Activated CD4-positive, alpha-beta T cell treated with anti-CD3 and anti-CD28 coated beads, Interleukin-2, amount 10 ng/mL, durations not matched to agents 7 days and 5 days (primary cell): ENCODE measurements at regions not wholly inside any gene's neighbourhood (a gene's known extent, or its start where the extent isn't known, plus 50 kb on each side); places are given as distances from the start of the nearest gene placed in this dataset.
"Not testable (repeated sequence)": the region's sequence is repeated elsewhere in the genome, so short reads cannot be mapped to it uniquely, and the experiment has no call there.

Experiments
- CTCF ChIA-PET: fragments of 350-600 bp; sonication (Branson Sonifier 250); formaldehyde crosslinking; loops from one replicate; lab custom pipeline; 2021; ENCODE audit warnings: antibody characterized with exemption; lab: Charles Lee
- POLR2A ChIA-PET: fragments of 350-600 bp; sonication (Branson Sonifier 250); formaldehyde crosslinking; loops from one replicate; lab custom pipeline; 2021; ENCODE audit warnings: antibody characterized with exemption; lab: Charles Lee
- DNase-seq: peaks from one replicate; pipeline ENCODE4 v3.0.0-alpha.2; 2020
- H3K27ac Mint-ChIP-seq: one replicate; pipeline ENCODE4 v1.8.0; 2021; ENCODE audit warnings: mild to moderate bottlenecking, moderate library complexity, mixed read lengths
- H3K27me3 Mint-ChIP-seq: one replicate; pipeline ENCODE4 v1.8.0; 2021; ENCODE audit warnings: mixed read lengths
- H3K36me3 Mint-ChIP-seq: one replicate; pipeline ENCODE4 v1.8.0; 2021; ENCODE audit warnings: low read depth, mixed read lengths
- H3K4me1 Mint-ChIP-seq: one replicate; pipeline ENCODE4 v1.8.0; 2021; ENCODE audit warnings: mixed read lengths
- H3K4me3 Mint-ChIP-seq: one replicate; pipeline ENCODE4 v1.8.0; 2021; ENCODE audit warnings: mild to moderate bottlenecking, moderate library complexity, mixed read lengths
- H3K9me3 Mint-ChIP-seq: one replicate; pipeline ENCODE4 v1.8.0; 2021; ENCODE audit warnings: mixed read lengths

DNA sequence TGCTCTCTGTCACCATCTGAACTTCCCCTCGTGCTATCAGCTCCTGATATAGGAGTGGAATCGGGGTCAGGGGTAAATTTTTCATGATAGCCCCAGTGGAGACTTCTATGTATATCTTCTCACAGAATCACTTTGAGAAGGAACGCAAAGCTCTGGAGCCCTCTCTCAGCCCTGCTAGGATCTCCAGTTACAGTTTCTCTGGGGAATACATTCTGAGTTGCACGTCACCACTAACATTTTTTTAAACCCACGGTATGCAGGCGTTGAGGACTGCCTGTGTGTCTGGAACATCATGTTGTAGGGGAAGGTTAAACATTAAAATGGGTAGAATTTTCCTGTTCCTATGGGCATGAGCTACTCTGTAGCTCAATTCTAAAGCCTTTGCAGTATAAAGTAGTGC lies 116.4 kb upstream of the FAM78B start:
- ChIA-PET POLR2A (no interaction called here), CTCF (no interaction called here)
- Mint-ChIP-seq H3K9me3 (no peaks in the 10 kb centered on the region), H3K27me3 (no peaks in the 10 kb centered on the region), H3K36me3 (no peaks in the 10 kb centered on the region), H3K27ac (no peak overlapping the region), H3K4me3 (no peak overlapping the region), H3K4me1 (no peaks in the 10 kb centered on the region)
- DNase-seq = no peak

DNA sequence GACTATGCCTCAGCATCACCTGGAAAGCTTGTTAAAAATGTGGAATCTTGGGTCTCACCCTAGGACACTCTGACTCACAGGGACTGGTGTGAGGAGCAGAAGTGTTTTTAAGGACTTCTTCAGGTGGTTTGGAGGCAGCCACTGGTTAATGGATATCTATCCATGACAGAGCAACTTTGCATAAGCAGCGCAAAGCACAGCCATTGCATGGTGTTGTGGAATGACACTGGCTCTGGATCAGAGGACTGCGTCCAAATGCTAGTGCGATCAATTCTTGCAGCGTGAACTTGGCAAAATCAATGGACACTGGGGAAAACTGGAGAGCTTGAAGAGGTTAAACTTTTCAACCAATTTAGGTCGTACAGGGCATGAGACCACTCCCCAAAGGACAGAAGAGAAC lies 116.8 kb upstream of the FAM78B start:
- no peak for DNase-seq
- H3K27ac Mint-ChIP-seq = no peak overlapping the region

DNA sequence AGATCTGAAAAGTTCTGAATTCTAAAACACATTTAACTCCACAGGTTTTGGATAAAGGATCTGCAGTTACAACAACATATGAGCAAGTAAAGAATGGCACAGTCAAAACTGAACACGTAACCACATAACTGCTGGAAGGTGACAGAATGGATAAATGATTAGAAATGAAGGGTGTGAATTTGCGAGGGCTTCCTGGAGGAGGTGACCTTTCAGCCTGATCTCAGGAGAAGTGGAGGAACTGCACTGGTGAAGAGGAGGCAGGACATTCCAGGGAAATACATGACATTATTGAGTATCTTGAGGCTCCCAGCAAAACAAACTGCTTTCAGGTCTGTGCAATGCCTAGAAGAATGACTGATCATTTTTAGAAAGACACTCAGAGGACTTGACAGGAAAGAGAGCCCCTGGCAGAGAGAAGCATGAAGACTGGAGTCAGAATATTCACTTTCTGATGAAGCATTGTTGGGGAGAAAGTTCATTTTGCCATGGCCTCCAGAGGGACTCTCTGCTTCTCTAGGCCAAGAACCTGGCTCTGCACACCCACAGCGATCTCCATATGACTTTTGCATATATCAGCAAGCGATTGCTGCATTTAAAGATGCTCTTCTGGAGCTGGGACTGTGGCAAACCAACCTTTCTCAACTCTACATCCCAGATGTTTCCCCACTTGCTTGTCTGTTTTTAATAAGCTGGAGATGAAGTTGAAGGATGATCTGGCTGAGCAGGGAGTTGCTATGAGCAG lies 122.7 kb upstream of the FAM78B start:
- DNase-seq = no peak
- peaks cover 1% of the 10 kb centered on the region for H3K27me3 Mint-ChIP-seq
- POLR2A ChIA-PET = no interaction called here
- CTCF ChIA-PET = interaction anchor here (0.5 kb wide), 1 partner anchor 155 kb away, joined by 3 read pairs; no protein-coding TSS in a partner anchor
- no peak overlapping the region for H3K27ac Mint-ChIP-seq
- H3K4me1 Mint-ChIP-seq = no peaks in the 10 kb centered on the region
- no peaks in the 10 kb centered on the region for H3K9me3 Mint-ChIP-seq
- H3K36me3 Mint-ChIP-seq = no peaks in the 10 kb centered on the region
- no peak overlapping the region for H3K4me3 Mint-ChIP-seq

More for the DNA sequence above, 116.8 kb upstream of the FAM78B start:
- CTCF ChIA-PET = no interaction called here
- POLR2A ChIA-PET = no interaction called here
- H3K4me1 Mint-ChIP-seq = no peaks in the 10 kb centered on the region
- H3K36me3 Mint-ChIP-seq = no peaks in the 10 kb centered on the region
- no peaks in the 10 kb centered on the region for H3K27me3 Mint-ChIP-seq
- no peak overlapping the region for H3K4me3 Mint-ChIP-seq
- H3K9me3 Mint-ChIP-seq = no peaks in the 10 kb centered on the region

DNA sequence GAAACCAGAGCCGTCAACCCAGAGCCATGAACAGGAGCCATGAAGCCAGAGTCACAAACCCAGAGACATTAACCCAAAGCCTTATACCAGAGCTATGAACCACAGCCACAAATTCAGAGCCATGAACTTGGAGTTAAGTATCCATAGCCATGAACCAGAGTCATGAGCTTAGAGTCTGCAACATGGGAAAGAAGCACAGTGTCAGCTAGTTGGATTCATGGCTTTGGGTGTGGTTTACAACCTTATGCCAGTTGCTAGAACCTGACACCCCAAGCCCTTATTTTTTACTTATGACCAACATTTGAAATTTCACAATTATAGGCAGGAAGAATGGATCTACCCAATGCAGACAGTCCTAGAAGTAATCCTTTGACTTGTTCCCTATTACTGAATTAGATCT lies 128.9 kb upstream of the FAM78B start:
- CTCF ChIA-PET = no interaction called here
- H3K4me1 Mint-ChIP-seq = no peaks in the 10 kb centered on the region
- DNase-seq = no peak
- H3K9me3 Mint-ChIP-seq = no peaks in the 10 kb centered on the region
- peaks cover 1% of the 10 kb centered on the region for H3K27me3 Mint-ChIP-seq
- no peak overlapping the region for H3K4me3 Mint-ChIP-seq
- no peaks in the 10 kb centered on the region for H3K36me3 Mint-ChIP-seq
- no peak overlapping the region for H3K27ac Mint-ChIP-seq
- POLR2A ChIA-PET = no interaction called here

DNA sequence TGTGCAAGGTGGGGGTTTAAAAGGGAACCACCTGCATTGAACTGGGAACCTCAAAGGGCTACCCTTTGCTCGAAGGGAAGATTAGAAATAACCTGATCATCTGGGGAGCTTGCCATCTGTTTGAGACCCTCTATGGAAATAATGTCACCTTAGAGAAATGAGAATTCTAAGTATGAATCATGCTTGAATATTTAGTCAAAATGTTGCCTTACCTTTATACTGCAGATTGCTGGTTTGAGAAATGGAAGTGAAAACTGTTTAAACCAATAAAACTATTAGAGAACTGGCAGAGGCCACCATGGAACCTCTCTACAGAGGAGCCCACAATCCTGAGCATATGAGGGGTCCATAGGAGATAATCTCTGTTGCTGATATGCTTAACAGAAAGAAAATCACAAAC lies 131.2 kb upstream of the FAM78B start:
- no peaks in the 10 kb centered on the region for H3K36me3 Mint-ChIP-seq
- H3K27ac Mint-ChIP-seq = no peak overlapping the region
- ChIA-PET POLR2A (no interaction called here), CTCF (no interaction called here)
- no peak overlapping the region for H3K4me3 Mint-ChIP-seq
- no peaks in the 10 kb centered on the region for H3K27me3 Mint-ChIP-seq
- no peak for DNase-seq
- H3K9me3 Mint-ChIP-seq = no peaks in the 10 kb centered on the region
- H3K4me1 Mint-ChIP-seq = no peaks in the 10 kb centered on the region

DNA sequence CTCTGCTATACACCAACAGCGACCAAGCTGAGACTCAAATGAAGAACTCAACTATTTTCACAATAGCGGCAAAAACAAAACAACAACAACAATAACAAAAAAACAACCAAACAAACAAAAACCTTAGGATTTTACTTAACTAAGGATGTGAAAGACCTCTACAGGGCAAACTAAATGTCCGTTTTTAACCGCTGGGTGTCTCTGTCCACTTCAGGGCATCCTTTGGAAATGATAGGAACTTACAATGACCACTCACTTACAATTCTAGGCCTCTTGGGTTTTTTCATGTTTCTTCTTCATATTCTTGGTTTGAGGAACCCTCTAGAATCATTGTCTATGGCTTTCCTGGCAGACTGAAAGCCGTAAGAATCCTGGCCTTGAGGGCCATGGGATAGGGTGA lies 134.0 kb upstream of the FAM78B start:
- Mint-ChIP-seq H3K9me3 (no peaks in the 10 kb centered on the region), H3K36me3 (no peaks in the 10 kb centered on the region), H3K27ac (no peak overlapping the region), H3K4me3 (no peak overlapping the region), H3K4me1 (no peaks in the 10 kb centered on the region), H3K27me3 (no peaks in the 10 kb centered on the region)
- ChIA-PET POLR2A (no interaction called here), CTCF (no interaction called here)
- no peak for DNase-seq

DNA sequence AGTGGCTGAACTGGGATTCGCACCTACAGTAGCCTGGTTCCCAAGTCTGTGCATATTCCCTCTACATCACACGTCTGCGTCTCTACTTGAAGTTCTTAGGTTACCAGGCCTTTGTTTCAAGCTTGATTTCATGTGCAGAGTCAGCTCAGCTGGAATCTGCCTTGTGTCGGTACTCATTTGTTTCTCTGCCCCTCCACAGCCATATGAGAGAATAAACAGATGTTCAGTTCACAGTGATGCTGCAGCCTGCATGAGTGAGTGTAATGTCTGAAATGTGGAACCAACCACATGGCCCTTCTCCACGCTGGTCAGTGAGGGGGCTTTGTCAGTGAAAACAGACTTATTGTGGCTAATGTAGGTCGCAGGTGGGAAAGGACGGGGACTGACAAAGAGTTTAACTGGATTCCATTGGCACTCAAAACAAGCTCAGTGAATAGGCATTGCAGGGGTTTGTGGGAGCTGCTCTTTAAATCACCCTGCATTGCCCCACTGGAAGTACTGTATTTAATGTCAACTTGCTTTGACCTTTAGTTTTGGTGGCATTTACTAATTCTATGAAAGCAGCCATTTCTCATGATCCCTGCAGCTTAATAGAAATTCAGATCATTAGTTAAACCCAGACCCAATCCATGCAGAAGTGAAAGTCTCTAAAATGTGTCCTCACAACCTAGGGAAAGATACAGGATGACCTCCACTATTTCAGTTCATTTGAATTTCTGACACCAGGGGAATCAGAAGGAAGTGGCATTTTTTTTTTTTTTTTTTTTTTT lies 136.4 kb upstream of the FAM78B start:
- no peak for DNase-seq
- Mint-ChIP-seq H3K36me3 (no peaks in the 10 kb centered on the region), H3K9me3 (no peaks in the 10 kb centered on the region), H3K4me1 (no peaks in the 10 kb centered on the region), H3K27ac (no peak overlapping the region), H3K27me3 (no peaks in the 10 kb centered on the region), H3K4me3 (no peak overlapping the region)
- ChIA-PET POLR2A (no interaction called here), CTCF (interaction anchor here (0.7 kb wide), 1 partner anchor 118 kb away, joined by 4 read pairs; no protein-coding TSS in a partner anchor)

DNA sequence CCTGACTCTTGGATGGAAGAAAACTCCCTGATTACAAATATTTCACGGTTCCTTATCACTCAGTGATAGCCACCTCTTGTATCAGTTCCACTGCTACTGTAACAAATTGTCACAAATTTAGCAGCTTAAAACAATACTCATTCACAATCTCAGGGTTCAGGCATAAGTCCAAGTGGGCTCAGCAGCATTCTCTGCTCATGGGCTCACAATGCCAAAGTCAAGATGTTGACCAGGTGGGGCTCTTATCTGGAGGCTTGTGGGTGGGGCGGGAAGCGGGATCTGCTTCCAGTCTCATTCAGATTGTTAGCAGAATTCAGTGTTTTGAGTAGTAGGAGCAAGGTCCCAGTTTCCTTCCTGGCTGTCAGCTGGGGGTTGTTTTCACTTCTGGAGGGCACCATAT lies 137.3 kb upstream of the FAM78B start:
- ChIA-PET CTCF (no interaction called here), POLR2A (no interaction called here)
- DNase-seq = no peak
- H3K27me3 Mint-ChIP-seq = no peaks in the 10 kb centered on the region
- no peak overlapping the region for H3K4me3 Mint-ChIP-seq
- no peaks in the 10 kb centered on the region for H3K4me1 Mint-ChIP-seq
- no peak overlapping the region for H3K27ac Mint-ChIP-seq
- no peaks in the 10 kb centered on the region for H3K9me3 Mint-ChIP-seq
- no peaks in the 10 kb centered on the region for H3K36me3 Mint-ChIP-seq

DNA sequence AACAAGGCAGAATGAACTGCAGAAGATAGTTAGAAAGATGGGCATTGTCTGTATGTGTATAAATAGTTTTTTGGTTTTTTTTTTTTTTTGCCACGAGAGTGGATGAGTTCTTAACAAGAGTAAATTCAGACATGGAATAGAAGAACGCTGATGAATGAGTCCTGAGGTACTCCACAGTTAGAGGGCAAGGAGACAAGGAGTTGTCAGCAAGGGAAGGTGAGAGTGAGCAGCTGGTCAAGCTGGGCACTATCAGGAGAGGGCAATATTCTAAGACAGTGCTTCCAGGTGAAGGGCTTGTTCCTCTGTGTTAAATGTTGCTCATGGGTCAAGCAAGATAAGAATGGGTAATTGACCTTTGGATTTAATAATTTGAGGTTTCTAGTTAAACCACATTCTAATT lies 138.6 kb upstream of the FAM78B start:
- Mint-ChIP-seq H3K9me3 (no peaks in the 10 kb centered on the region), H3K4me1 (no peaks in the 10 kb centered on the region), H3K27ac (no peak overlapping the region), H3K27me3 (no peaks in the 10 kb centered on the region), H3K36me3 (no peaks in the 10 kb centered on the region), H3K4me3 (no peak overlapping the region)
- ChIA-PET POLR2A (no interaction called here), CTCF (interaction anchor here (0.6 kb wide), 1 partner anchor 191 kb away, joined by 6 read pairs; no protein-coding TSS in a partner anchor)
- no peak for DNase-seq

DNA sequence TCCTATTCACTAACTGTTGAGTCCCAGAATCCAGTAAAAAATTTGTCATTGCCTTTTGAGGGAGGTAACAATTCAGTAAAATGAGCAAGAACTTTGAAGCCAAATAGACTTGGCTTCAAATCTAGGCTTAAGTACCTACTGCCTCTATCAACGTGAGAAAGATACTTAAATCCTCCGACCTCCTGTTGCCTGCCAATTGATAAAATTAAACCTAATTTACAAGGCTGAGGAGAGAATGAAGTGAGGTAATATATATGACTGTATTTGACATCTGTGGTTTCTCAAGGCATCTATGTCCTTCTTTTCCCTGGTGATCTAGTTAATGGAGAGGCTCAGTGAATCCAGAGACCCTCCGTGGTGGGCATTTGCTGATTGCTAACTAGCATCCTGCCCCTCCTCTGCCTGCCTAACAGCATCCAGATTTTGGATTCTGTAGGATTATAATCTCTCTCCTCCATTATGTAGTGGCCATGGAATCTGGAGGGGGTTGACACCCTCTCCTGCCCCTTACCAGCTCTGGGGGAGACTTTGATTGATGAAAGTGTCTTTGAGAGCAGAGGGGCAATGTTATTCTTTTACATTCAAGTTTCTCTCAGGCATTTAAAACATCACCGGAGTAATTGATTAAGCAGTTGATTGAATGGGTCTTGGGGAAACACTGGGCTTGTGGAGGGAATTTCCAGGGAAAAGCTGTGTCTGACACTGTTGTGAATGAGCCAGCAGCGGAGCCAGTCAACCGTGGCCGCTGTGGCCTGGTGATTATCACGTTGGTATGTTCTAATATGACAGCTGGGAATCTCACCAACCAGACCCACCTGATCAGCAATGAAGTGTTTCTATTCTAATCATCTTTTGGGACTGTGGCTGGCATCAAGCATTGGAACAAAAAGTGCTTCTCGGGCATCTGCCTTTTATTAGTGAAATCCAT lies 140.7 kb upstream of the FAM78B start:
- Mint-ChIP-seq H3K27ac (no peak overlapping the region), H3K4me3 (no peak overlapping the region)

DNA sequence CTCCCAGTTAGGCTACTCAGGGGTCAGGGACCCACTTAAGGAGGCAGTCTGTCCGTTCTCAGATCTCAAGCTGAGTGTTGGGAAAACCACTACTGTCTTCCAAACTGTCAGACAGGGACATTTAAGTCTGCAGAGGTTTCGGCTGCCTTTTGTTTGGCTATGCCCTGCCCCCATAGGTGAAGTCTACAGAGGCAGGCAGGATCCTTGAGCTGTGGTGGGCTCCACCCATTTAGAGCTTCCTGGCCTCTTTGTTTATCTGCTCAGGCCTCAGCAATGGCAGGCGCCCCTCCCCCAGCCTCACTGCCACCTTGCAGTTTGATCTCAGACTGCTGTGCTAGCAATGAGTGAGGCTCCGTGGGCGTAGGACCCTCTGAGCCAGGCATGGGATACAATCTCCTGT lies 149.5 kb upstream of the FAM78B start:
- CTCF ChIA-PET = interaction anchor here (0.6 kb wide), 1 partner anchor 1077 kb away, joined by 4 read pairs; no protein-coding TSS in a partner anchor
- POLR2A ChIA-PET, H3K4me3 Mint-ChIP-seq, H3K27ac Mint-ChIP-seq, H3K36me3 Mint-ChIP-seq, DNase-seq, H3K4me1 Mint-ChIP-seq, H3K9me3 Mint-ChIP-seq, H3K27me3 Mint-ChIP-seq: not testable (repeated sequence)

More for the DNA sequence above, 140.7 kb upstream of the FAM78B start:
- CTCF ChIA-PET = no interaction called here
- Mint-ChIP-seq H3K36me3 (no peaks in the 10 kb centered on the region), H3K27me3 (no peaks in the 10 kb centered on the region), H3K4me1 (no peaks in the 10 kb centered on the region), H3K9me3 (no peaks in the 10 kb centered on the region)
- no peak for DNase-seq
- POLR2A ChIA-PET = no interaction called here

DNA sequence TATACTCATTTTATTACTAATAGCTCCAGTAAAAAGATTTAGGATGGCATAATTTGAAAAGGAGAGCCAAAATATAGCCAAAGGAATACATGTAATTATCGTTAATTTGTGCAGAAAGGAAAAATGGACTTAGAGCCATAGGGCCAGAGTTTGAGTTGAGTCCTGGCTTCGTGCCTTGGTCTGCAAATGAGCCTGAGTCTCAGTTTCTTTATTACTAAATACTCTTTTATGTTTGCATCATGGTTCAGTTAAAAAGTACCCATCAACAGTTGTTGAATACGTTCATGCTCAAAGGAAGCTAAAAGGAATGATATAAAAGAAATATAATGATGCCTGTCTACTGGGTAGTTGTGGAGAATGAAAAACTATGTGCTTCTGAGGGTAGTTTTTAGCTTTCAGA lies 155.7 kb upstream of the FAM78B start:
- Mint-ChIP-seq H3K27ac (no peak overlapping the region), H3K36me3 (no peaks in the 10 kb centered on the region), H3K4me1 (no peaks in the 10 kb centered on the region), H3K4me3 (no peak overlapping the region), H3K27me3 (no peaks in the 10 kb centered on the region), H3K9me3 (no peaks in the 10 kb centered on the region)
- POLR2A ChIA-PET = no interaction called here
- CTCF ChIA-PET = no interaction called here
- DNase-seq = no peak

DNA sequence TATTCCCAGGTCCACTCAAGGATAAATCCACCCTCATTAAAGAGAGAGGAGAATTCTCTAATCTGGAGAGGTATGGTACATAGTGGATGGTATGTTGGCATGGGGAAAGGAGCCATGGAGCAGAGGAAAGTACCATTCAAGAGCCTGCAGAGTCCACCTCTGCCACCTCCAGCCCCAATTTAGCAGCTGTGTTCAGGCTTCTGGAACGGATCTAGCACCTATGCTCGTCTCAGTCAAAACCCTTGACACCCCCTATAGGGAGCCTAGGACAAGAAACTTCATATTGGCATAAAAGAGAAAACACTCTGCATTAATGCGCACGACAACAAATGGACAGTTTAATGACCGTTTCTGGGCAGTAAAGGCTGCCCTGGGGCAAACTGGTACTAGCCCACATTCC lies 161.1 kb upstream of the FAM78B start:
- no peak overlapping the region for H3K4me3 Mint-ChIP-seq
- no peaks in the 10 kb centered on the region for H3K4me1 Mint-ChIP-seq
- H3K9me3 Mint-ChIP-seq = no peaks in the 10 kb centered on the region
- no peaks in the 10 kb centered on the region for H3K27me3 Mint-ChIP-seq
- ChIA-PET POLR2A (no interaction called here), CTCF (no interaction called here)
- H3K36me3 Mint-ChIP-seq = no peaks in the 10 kb centered on the region
- H3K27ac Mint-ChIP-seq = no peak overlapping the region
- no peak for DNase-seq
